Peyer's patch (tissue), 4 donors: ENCODE measurements at regions not wholly inside any gene's neighbourhood (a gene's known extent, or its start where the extent isn't known, plus 50 kb on each side); places are given as distances from the start of the nearest gene placed in this dataset.
"Not testable (repeated sequence)": the region's sequence is repeated elsewhere in the genome, so short reads cannot be mapped to it uniquely, and the experiment has no call there.

ENCODE experiments used
- DNase-seq, 3 donors: peaks; one replicate each; pipeline ENCODE4 v3.0.0-alpha.2; 2017 to 2019
- H3K27ac ChIP-seq, 4 donors: fragments of 200-600 bp; sonication (generic); one replicate each; pipeline ENCODE4 v1.5.1; 2016 to 2019
- H3K27me3 ChIP-seq, 2 donors: fragments of 200-600 bp; sonication (generic); one replicate each; pipeline ENCODE4 v1.5.1; 2019
- H3K36me3 ChIP-seq, 3 donors: fragments of 200-600 bp; sonication (generic); one replicate each; pipeline ENCODE4 v1.5.1; 2016 to 2019
- H3K4me1 ChIP-seq, 4 donors: fragments of 200-600 bp; sonication (generic); one replicate each; pipeline ENCODE4 v1.5.1; 2016 to 2019
- H3K4me3 ChIP-seq, 4 donors: fragments of 200-600 bp; sonication (generic); 1 replicate in 3 of 4; 2 replicates in 1 of 4; pipeline ENCODE4 v1.5.1; 2016 to 2019; ENCODE audit warnings: mild to moderate bottlenecking in 1 of 4
- H3K9me3 ChIP-seq, 4 donors: fragments of 200-600 bp; sonication (generic); one replicate each; pipeline ENCODE4 v1.5.1; 2016 to 2019; ENCODE audit warnings: mild to moderate bottlenecking in 1 of 4
- CTCF ChIP-seq, 6 experiments: fragments of 450-650 bp in 4 of 6; fragments of 200-600 bp in 2 of 6; sonication (generic) in 1 of 6; IDR thresholded peaks; one replicate each; pipeline ENCODE4 v1.5.1; 2017 to 2019; ENCODE audit warnings: antibody characterized with exemption in 6 of 6, mild to moderate bottlenecking in 3 of 6, moderate library complexity in 1 of 6
- POLR2A ChIP-seq, 2 donors: fragments of 450-650 bp; IDR thresholded peaks; one replicate each; pipeline ENCODE4 v1.5.1; 2017; ENCODE audit warnings: antibody characterized with exemption in 2 of 2, mild to moderate bottlenecking in 2 of 2, moderate library complexity in 2 of 2

GRCh38 chr12:75859868-75860267 is 171.7 kb downstream of the PHLDA1 start:
- DNase-seq: no peak
- no peaks in the 10 kb centered on the region for H3K9me3 ChIP-seq
- H3K36me3 ChIP-seq: no peaks in the 10 kb centered on the region
- H3K4me1 ChIP-seq: no peaks in the 10 kb centered on the region
- no peaks in the 10 kb centered on the region for H3K27me3 ChIP-seq
- H3K4me3 ChIP-seq: no peak overlapping the region
- no peak overlapping the region for H3K27ac ChIP-seq
- TF ChIP-seq CTCF (IDR thresholded peaks at IDR 0.05) (no peak), POLR2A (IDR thresholded peaks at IDR 0.05) (no peak)

- no peak for DNase-seq
- H3K27ac ChIP-seq: no peak overlapping the region
- H3K36me3 ChIP-seq: no peaks in the 10 kb centered on the region
- H3K27me3 ChIP-seq: no peaks in the 10 kb centered on the region
- H3K4me1 ChIP-seq: no peaks in the 10 kb centered on the region
- H3K4me3 ChIP-seq: no peak overlapping the region
- no peak for TF ChIP-seq CTCF (IDR thresholded peaks at IDR 0.05)
- no peak for TF ChIP-seq POLR2A (IDR thresholded peaks at IDR 0.05)
- no peaks in the 10 kb centered on the region for H3K9me3 ChIP-seq
Measured at GRCh38 chr12:75856235-75856634, 175.3 kb downstream of the PHLDA1 start.

- no peaks in the 10 kb centered on the region for H3K27me3 ChIP-seq
- DNase-seq: no peak
- H3K4me3 ChIP-seq: no peak overlapping the region
- TF ChIP-seq POLR2A (IDR thresholded peaks at IDR 0.05) (no peak), CTCF (IDR thresholded peaks at IDR 0.05) (no peak)
- peak overlapping the region in 1 of 4 donors; percentile 8 for H3K27ac ChIP-seq
- H3K4me1 ChIP-seq: no peaks in the 10 kb centered on the region
- no peaks in the 10 kb centered on the region for H3K9me3 ChIP-seq
- no peaks in the 10 kb centered on the region for H3K36me3 ChIP-seq
Measured at GRCh38 chr12:75855360-75855759, 176.2 kb downstream of the PHLDA1 start.

- Histone ChIP-seq H3K4me1 (no peaks in the 10 kb centered on the region), H3K4me3 (no peak overlapping the region), H3K9me3 (no peaks in the 10 kb centered on the region), H3K27ac (peak overlapping the region in 1 of 4 donors; percentile 8), H3K27me3 (no peaks in the 10 kb centered on the region), H3K36me3 (no peaks in the 10 kb centered on the region)
- TF ChIP-seq POLR2A (IDR thresholded peaks at IDR 0.05) (no peak), CTCF (IDR thresholded peaks at IDR 0.05) (no peak)
- no peak for DNase-seq
Measured at GRCh38 chr12:75854681-75855309, 176.8 kb downstream of the PHLDA1 start.

- not testable (repeated sequence) for H3K9me3 ChIP-seq, H3K27me3 ChIP-seq, H3K27ac ChIP-seq, H3K4me1 ChIP-seq, H3K4me3 ChIP-seq, DNase-seq, H3K36me3 ChIP-seq
Measured at GRCh38 chr12:75854137-75854536, 177.4 kb downstream of the PHLDA1 start.

- Histone ChIP-seq H3K27ac (no peak overlapping the region), H3K27me3 (no peaks in the 10 kb centered on the region), H3K9me3 (no peaks in the 10 kb centered on the region), H3K4me3 (no peak overlapping the region), H3K4me1 (peaks cover 0 to 7% (median 0%) of the 10 kb centered on the region in 4 donors), H3K36me3 (no peaks in the 10 kb centered on the region)
- DNase-seq: no peak
- TF ChIP-seq CTCF (IDR thresholded peaks at IDR 0.05) (no peak), POLR2A (IDR thresholded peaks at IDR 0.05) (no peak)
Measured at GRCh38 chr12:75853626-75854025, 177.9 kb downstream of the PHLDA1 start.
